T-helper 1 cell (primary cell): ENCODE measurements at regions not wholly inside any gene's neighbourhood (a gene's known extent, or its start where the extent isn't known, plus 50 kb on each side); places are given as distances from the start of the nearest gene placed in this dataset.
"Not testable (repeated sequence)": the region's sequence is repeated elsewhere in the genome, so short reads cannot be mapped to it uniquely, and the experiment has no call there.

Source experiments
- DNase-seq, 5 donors: peaks; one replicate each; pipeline ENCODE4 v3.0.0-alpha.2; 2012 to 2020

DNA sequence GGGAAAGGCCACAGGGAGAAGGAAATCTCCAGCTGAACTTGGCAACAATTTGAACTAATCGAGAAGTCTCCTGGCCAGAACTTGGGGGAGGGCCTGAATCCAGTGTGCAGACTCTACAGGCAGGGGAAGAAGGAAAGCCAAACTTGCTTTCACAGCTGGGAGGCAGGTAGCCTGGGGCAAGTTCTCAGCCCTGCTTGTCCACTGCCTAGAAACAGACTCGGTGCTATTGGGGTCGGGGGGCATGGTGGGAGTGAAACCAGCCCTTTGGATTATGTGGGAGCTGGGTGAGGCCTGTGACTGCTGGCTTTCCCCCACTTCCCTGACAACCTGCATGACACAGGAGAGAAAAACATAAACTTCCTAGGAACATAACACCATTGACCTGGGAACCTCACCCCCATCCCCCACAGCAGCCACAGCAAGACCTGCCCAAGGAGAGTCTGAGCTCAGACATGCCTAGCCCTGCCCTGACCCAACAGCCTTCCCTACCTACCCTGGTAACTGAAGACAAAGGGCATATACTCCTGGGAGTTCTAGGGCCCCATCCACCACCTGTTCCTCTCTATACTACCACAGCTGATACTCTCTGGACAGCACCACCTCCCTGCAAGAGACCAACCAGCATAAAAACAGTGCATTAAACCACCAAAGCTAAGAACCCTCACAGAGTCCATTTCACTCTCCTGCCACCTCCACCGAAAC lies 103.7 kb upstream of the MNS1 start:
- DNase-seq: no peak

DNA sequence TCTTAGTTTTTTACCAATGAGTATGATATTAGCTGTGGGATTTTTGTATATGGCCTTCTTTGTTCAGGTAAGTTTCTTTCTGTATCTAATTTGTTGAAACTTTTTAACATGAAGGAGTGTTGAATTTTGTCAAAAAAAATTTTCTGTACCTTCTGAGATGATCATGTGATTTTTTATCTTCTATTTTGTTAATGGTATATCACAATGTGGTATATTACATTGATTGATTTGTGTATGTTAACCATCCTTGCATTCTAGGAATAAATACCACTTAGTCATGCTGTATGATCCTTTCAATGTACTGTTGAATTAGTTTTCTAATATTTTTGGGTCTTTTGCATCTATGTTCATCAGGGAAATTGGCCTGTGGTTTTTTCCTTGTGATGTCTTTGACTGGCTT lies 92.5 kb upstream of the MNS1 start:
- DNase-seq: no peak

DNA sequence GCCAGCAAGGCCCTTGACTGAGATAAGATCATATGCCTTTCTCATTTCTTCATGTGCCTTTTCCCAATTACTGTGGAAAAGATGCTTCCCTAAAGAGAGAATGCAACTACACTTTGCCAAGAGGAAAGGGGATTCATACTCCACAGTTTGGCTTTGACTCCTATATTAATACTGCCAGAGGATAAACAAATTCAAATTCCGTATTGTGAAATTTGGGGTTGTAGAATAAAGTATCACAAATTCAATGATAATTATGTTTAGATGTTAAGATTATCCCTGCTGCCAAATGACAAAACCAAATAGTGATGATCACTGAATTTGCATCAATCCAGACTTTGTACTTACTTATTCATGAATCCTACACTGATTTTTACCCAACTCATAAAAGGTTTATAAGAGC lies 88.5 kb upstream of the MNS1 start:
- no peak for DNase-seq

DNA sequence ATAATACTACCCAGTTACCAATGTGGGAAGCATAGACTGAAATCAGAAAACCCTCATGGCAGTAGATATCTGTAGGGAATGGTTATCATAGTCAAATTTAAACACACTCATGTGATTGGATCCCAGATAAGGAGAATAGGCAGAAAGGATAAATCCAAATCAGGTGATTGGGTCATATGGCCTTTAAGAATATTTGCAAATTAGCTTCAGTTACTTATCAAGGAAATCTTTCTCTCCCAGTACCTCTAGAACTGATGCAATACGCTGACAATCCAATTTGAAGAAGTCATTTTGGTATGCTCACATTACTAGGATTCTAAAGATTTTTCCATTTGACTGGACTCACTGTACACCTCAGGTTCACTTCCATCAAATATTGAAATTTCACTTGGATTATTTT lies 87.7 kb upstream of the MNS1 start:
- no peak for DNase-seq

DNA sequence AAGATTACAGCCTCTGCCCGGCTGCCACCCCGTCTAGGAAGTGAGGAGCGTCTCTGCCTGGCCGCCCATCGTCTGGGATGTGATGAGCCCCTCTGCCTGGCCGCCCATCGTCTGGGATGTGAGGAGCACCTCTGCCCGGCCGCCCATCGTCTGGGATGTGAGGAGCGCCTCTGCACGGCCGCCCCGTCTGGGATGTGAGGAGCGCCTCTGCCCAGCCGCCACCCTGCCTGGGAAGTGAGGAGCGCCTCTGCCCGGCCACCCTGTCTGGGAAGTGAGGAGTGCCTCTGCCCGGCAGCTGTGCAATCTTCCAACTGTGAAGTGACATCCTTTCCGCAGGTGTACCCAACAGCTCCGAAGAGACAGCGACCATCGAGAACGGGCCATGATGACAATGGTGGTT lies 75.6 kb upstream of the MNS1 start:
- DNase-seq: not testable (repeated sequence)

DNA sequence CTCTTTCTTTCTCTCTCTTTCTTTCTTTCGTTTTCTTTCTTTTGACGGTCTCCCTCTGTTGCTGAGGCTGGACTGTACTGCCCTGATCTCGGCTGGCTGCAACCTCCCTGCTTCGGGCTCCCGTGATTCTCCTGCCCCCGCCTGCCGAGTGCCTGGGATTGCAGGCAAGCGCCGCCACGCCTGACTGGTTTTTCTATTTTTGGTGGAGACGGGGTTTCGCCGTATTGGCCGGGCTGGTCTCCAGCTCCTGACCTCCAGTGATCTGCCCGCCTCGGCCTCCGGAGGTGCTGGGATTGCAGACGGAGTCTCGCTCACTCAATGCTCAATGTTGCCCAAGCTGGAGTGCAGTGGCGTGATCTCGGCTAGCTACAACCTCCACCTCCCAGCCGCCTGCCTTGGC lies 75.2 kb upstream of the MNS1 start:
- not testable (repeated sequence) for DNase-seq

DNA sequence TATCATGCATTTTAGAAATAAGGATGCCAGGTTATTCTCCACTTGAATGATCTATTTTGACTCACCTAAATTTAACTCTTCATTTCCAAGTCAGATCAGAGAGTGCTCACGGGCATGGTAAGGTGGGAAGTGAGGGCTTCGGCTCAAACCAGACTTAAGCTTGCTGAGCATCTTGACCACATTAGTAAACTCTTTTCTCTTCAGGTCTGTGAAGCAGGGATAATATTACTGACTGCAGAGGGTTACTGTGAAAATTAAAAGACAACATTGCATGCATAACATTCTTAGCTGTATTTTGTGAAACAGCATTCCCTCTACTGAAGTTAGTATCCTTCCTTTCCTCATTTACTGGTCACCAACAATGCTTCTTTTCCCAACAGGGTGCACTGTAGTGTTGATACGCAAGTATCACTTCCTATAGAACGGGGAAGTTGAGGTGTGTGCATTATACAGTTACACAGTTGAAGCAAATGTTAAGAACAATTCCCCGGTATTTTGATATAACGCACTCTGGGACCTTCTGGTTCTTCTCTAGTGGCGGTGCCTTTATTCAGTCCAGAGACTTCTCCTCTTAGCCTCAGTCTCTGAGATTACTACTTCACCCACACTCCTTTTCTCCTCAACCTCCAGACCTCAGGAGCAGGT lies 74.1 kb upstream of the MNS1 start:
- no peak for DNase-seq

DNA sequence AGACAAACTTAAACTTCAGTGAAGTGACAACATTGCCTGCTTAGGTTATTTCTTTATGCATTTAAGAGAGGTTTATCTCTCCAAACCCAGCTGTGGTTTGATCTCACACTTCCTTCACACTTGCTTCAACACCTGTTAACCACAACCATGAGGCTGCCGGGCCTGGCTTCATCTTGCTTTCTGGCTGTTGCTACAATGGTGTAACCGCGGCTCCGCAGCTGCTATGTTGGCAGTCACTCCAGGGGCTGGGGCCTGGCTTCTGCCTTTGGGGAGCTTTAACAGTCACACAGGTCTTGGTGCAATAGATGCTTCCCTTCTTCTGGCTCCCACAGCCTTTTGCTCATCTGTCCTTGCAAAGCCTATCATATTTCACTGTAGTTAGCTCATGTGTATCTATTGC lies 72.9 kb upstream of the MNS1 start:
- DNase-seq: peak in 4 of 5 donors; percentile 10 to 41 (median 22)

DNA sequence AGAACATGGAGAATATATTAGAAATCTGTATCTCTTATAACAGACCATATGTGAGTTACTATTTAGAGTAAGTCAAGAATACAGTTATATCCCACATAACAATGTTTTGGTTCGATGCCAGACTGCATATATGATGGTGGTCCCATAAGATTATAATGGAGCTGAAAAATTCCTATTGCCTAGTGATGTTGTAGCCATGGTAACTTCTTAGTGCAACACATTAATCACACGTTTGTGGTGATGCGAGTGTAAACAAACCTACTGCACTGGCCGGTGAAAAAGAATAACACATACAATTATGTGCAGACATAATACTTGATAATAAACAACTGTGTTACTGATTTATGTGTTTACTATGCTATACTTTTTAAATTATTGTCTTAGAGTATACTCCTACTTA lies 69.8 kb upstream of the MNS1 start:
- DNase-seq: no peak

DNA sequence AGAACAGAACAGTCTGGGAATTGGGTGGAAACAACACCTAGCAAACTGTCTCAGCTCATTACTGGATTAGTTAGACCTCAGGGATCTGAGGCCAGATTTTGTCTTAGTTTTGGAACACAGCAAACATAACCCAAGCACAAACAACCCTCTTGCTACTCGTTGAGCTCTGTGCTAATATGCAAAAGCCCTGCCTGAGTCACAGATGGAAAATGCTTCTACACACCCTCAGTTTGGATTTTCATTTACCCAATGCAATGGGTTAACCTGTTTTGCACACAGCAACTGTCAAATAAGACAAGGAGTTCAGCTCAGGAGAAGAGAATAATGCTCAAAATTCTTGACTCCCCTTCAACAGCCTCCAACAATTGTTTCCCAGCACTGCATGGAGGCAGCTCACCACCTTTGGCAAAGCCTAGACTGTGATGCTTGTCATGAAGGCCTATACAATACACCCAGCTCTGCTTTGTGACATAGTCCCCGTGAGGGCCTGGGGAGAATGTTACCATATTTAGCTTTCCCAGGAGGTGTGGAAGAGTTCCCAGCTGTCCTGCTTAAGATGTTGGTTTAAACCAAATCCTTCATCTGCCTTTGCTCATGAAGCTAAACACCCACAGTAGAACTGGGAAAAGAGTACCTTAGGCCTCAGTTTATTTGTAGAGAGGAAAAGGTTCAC lies 68.9 kb upstream of the MNS1 start:
- no peak for DNase-seq

DNA sequence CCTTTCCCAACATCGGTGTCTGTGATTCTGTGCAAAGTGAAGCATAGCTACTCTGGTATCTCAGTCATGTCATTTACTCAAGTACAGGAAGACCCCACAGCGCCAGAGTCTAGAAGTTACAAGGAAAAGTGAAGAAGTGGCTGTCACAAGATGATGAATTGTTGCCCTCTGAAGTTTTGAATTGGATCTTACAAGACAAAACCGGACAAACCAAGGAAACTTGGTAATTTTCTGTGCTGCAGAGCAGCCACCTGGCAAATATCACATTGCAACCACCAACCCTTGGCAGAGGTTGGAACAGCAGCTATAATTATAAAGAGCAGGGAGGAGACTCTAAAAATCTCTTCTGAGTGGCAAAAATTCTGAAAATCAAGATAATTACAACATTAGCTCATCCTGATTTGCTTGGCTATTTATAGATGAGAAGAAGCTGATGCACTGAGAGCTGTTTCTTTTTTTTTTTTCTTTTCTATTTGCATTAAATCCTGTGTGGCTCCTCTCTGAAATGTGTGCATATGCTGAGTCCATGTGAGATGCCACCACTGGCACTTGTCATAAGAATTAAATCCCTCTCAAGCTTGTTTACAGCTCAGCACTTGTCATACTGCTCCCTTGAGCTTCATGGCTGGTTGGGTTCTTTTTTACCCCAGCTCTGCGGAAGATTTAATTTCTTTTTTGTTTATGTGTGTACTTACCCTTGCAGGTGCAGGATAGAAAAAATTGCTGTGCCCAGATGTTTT lies 68.0 kb upstream of the MNS1 start:
- no peak for DNase-seq

DNA sequence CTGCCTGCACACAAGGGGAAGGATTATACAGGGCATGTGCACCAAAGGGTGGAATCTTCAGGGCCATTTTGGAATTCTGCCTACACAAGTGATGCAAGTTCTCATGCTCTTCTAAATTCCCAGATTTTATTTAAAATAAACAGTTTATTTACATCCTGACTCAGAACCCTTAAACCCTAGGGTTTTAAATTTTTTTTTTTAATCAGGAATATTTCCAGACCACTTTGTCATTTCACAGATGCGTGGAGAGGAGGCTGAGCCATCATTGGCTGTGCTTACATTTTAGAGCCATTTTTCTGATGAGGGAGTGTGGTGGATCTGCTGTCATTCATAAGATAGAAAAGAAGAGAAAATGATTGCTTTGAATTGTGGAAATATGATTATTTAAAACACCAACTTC lies 65.2 kb upstream of the MNS1 start:
- DNase-seq: no peak

DNA sequence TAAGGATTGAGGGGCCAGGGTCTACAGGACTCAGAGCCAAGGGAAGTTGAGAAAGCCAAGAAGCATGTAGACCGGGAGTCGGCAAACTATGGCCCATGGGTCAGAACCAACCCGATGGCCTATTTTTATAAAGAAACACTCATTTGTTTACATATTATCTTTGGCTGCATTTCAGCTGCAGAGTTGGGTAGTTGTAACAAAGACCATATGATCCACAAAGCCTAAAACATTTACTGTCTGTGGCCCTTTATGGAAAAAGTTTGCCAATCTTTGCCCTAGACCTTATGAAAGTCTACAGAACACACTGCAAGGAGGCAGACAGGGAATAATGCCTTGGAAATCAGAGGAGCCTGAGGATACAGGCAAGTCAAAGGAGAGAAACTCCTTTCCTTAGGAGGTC lies 63.2 kb upstream of the MNS1 start:
- DNase-seq: no peak

DNA sequence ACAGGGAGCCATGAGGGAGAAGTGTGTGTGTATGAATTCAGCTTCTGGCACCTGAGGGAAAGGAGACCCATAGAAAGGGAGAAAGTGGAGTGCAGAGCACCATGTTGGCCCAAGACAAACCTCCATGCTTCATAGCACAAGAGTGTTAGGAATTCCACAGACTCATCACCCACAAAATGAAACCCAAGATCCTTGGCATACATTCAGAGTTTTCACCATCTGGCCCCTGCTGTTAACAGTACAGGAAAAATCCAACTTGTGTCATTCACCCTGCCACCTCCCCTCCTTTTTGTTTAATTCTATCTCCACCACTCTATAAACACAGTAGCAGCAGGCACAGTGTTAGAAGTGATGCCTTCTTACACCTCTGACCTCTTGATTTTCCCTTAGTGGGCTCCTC lies 60.0 kb upstream of the MNS1 start:
- DNase-seq: no peak

DNA sequence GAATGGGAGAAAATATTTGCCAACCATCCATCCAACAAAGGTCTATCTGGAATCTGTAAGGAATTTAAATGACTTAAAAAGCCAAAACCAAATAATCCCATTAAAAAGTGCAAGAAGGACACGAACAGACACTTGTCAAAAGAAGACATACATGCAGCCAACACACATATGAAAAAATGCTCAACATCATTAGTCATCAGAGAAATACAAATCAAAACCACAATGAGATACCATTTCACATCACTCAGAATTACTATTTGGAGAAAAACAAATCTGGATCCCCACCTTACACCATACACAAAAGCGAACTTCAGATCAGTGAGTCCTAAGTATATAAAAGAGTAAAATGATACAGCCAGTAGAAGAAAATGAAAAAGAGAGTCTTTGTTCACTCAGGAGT lies 58.6 kb upstream of the MNS1 start:
- DNase-seq: no peak

DNA sequence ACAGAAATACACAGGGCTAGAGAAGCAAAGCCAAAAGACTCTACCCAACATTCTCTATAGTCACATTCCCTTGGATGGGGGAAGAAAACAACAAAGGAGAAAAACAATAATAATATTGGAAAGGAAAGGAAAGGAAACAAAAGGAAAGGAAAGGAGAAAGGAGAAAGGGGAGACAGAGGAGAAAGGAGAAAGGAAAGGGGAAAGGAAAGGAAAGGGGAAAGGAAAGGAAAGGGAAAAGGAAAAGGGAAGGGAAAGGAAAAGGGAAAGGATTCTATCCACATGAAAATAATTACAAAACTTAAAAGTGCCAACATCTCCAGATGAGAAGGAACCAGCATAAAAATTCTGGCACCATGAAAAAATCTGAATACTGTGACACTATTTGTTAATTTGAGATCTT lies 54.1 kb upstream of the MNS1 start:
- DNase-seq: no peak
